DOHH2 (cell line): ENCODE measurements at regions not wholly inside any gene's neighbourhood (a gene's known extent, or its start where the extent isn't known, plus 50 kb on each side); places are given as distances from the start of the nearest gene placed in this dataset.
"Not testable (repeated sequence)": the region's sequence is repeated elsewhere in the genome, so short reads cannot be mapped to it uniquely, and the experiment has no call there.

Experiments
- H3F3A ChIP-seq: fragments of 200-600 bp; sonication (generic), shearing (Covaris generic); 2 replicates; pipeline ENCODE4 v1.6.0; 2016; ENCODE audit warnings: antibody characterized with exemption, mild to moderate bottlenecking; ENCODE audit not compliant: control insufficient read depth, insufficient read depth
- H3K27ac ChIP-seq: fragments of 200-600 bp; sonication (generic); 2 replicates; pipeline ENCODE4 v1.5.1; 2014; ENCODE audit warnings: low read depth, mild to moderate bottlenecking, low read length, moderate library complexity
- H3K27me3 ChIP-seq: fragments of 200-600 bp; sonication (generic); 2 replicates; pipeline ENCODE4 v1.6.1; 2014; ENCODE audit warnings: mild to moderate bottlenecking, low read length, mixed read lengths; ENCODE audit not compliant: control insufficient read depth
- H3K36me3 ChIP-seq: fragments of 200-600 bp; sonication (generic); 2 replicates; pipeline ENCODE4 v1.6.1; 2014; ENCODE audit warnings: mild to moderate bottlenecking, low read length, moderate library complexity, mixed read lengths; ENCODE audit not compliant: control insufficient read depth
- H3K4me1 ChIP-seq: fragments of 200-600 bp; sonication (generic); 2 replicates; pipeline ENCODE4 v1.6.1; 2014; ENCODE audit warnings: mild to moderate bottlenecking, low read length, mixed read lengths; ENCODE audit not compliant: control insufficient read depth
- H3K4me2 ChIP-seq: fragments of 200-600 bp; sonication (generic); 2 replicates; pipeline ENCODE4 v1.6.0; 2014; ENCODE audit warnings: mild to moderate bottlenecking, low read length, moderate library complexity
- H3K4me3 ChIP-seq: fragments of 200-600 bp; sonication (generic); 2 replicates; pipeline ENCODE4 v1.5.1; 2014; ENCODE audit warnings: mild to moderate bottlenecking, low read length, mixed read lengths
- H3K79me2 ChIP-seq: fragments of 200-600 bp; sonication (generic); 2 replicates; pipeline ENCODE4 v1.6.1; 2014; ENCODE audit warnings: mild to moderate bottlenecking, low read length, mixed read lengths; ENCODE audit not compliant: control insufficient read depth
- H3K9me2 ChIP-seq: fragments of 200-600 bp; sonication (generic); replicated peaks from 2 replicates; pipeline ENCODE4 v1.6.1; 2014; ENCODE audit warnings: mild to moderate bottlenecking, low read length, mixed read lengths; ENCODE audit not compliant: control insufficient read depth
- H3K9me3 ChIP-seq: fragments of 200-600 bp; sonication (generic); 2 replicates; pipeline ENCODE4 v1.6.1; 2014; ENCODE audit warnings: antibody characterized with exemption, low read length, mixed read lengths; ENCODE audit not compliant: control insufficient read depth, insufficient read depth
- H4K20me1 ChIP-seq: fragments of 200-600 bp; sonication (generic); 2 replicates; pipeline ENCODE4 v1.6.0; 2014; ENCODE audit warnings: low read depth, mild to moderate bottlenecking, antibody characterized with exemption, low read length, moderate library complexity; ENCODE audit not compliant: control insufficient read depth, insufficient read depth
- EZH2phosphoT487 ChIP-seq: fragments of 200-600 bp; sonication (generic); IDR thresholded peaks from 2 replicates; pipeline ENCODE4 v1.6.1; 2017; ENCODE audit warnings: borderline replicate concordance, mild to moderate bottlenecking, antibody characterized with exemption, low read length, moderate library complexity, mixed read lengths
- TF ChIP-seq, protein P1 (sequence below): fragments of 200-600 bp; sonication (generic); IDR thresholded peaks from one replicate; pipeline ENCODE4 v1.5.1; 2014; ENCODE audit warnings: antibody characterized with exemption, mild to moderate bottlenecking, low read depth, low read length; ENCODE audit not compliant: poor library complexity, severe bottlenecking

DNA sequence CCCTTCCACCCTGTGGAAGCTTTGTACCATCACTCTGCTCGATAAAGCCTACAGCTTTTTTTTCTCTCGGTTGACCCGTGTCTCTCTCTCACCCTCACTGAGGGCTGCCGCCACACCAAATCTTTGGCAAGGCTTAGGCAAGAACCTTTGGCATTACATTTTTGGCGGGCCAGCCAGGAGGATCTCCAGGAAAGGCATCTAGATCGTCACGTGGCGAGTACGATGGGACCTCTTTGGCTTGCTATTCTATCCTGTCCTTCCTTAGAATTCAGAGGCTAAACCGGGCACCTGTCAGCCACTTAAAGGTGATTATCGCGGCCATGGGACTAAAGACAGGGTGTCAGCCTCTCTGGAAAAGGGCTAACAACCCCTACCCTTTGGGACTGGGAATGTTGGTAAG, 96.2 kb downstream of the UGT2B28 start:
- no peaks in the 10 kb centered on the region for H3K27me3 ChIP-seq
- no peaks in the 10 kb centered on the region for H3K79me2 ChIP-seq
- H3F3A ChIP-seq: no peaks in the 10 kb centered on the region
- H3K36me3 ChIP-seq: no peaks in the 10 kb centered on the region
- H3K9me2 ChIP-seq: no peaks in the 10 kb centered on the region
- no peaks in the 10 kb centered on the region for H4K20me1 ChIP-seq
- TF ChIP-seq, protein P1, sequence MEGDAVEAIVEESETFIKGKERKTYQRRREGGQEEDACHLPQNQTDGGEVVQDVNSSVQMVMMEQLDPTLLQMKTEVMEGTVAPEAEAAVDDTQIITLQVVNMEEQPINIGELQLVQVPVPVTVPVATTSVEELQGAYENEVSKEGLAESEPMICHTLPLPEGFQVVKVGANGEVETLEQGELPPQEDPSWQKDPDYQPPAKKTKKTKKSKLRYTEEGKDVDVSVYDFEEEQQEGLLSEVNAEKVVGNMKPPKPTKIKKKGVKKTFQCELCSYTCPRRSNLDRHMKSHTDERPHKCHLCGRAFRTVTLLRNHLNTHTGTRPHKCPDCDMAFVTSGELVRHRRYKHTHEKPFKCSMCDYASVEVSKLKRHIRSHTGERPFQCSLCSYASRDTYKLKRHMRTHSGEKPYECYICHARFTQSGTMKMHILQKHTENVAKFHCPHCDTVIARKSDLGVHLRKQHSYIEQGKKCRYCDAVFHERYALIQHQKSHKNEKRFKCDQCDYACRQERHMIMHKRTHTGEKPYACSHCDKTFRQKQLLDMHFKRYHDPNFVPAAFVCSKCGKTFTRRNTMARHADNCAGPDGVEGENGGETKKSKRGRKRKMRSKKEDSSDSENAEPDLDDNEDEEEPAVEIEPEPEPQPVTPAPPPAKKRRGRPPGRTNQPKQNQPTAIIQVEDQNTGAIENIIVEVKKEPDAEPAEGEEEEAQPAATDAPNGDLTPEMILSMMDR: no peak
- TF ChIP-seq EZH2phosphoT487: no peak
- H3K27ac ChIP-seq: no peak overlapping the region
- H3K4me3 ChIP-seq: no peak overlapping the region
- H3K4me1 ChIP-seq: no peaks in the 10 kb centered on the region
- H3K4me2 ChIP-seq: no peak overlapping the region
- no peaks in the 10 kb centered on the region for H3K9me3 ChIP-seq

DNA sequence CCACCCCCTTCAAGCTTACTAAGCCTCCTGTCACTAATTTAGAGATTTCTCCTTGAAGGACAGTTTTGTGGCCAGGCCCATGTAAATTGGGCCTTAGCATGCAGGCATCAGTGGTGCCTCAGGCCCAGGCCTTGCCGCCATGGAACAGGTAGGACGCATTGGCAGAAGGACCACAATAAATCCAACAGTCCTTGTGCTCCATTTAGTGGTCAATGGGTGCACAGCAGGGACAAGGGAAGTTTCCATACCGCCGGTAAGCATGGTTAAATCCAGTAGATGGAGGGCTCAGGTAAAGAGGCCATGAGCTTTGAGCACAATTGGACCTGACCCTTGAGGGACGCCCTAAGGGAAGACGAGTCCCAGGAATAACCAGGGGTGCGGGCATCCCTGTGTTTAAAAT, 97.3 kb downstream of the UGT2B28 start:
- TF ChIP-seq, protein P1: no peak
- TF ChIP-seq EZH2phosphoT487: no peak
- Histone ChIP-seq H3K4me1 (no peaks in the 10 kb centered on the region), H3K79me2 (no peaks in the 10 kb centered on the region)

DNA sequence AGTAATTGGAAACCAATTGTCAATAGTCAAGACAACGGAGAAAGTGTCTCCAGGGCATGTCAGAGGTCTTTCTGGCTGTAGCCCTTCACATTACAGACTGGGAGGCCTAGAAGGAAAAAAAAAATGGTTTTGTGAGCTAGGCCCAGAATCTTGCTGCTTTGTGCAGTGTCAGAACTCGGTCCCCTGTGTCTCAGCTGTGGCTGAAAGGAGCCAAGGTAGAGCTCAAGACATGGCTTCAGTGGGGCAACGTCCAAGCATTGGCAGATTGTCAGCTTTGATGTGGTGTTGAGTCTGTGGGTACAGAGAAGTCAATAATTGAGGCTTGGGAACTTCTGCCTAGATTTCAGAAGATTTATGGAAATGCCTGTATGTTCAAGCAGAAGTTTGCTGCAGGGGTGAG, 103.0 kb downstream of the UGT2B28 start:
- Histone ChIP-seq H3K4me1 (no peaks in the 10 kb centered on the region), H4K20me1 (no peaks in the 10 kb centered on the region), H3K4me2 (no peak overlapping the region), H3K79me2 (no peaks in the 10 kb centered on the region), H3K27ac (no peak overlapping the region), H3K9me3 (no peaks in the 10 kb centered on the region), H3K27me3 (no peaks in the 10 kb centered on the region), H3K9me2 (no peaks in the 10 kb centered on the region), H3K4me3 (no peak overlapping the region), H3F3A (no peaks in the 10 kb centered on the region), H3K36me3 (no peaks in the 10 kb centered on the region)
- TF ChIP-seq EZH2phosphoT487: no peak
- TF ChIP-seq, protein P1: no peak

More for the DNA sequence above, 97.3 kb downstream of the UGT2B28 start:
- no peaks in the 10 kb centered on the region for H4K20me1 ChIP-seq
- no peak overlapping the region for H3K4me2 ChIP-seq
- H3K4me3 ChIP-seq: no peak overlapping the region
- H3K36me3 ChIP-seq: no peaks in the 10 kb centered on the region
- H3K9me3 ChIP-seq: no peaks in the 10 kb centered on the region
- H3K9me2 ChIP-seq: no peaks in the 10 kb centered on the region
- H3F3A ChIP-seq: no peaks in the 10 kb centered on the region
- H3K27ac ChIP-seq: no peak overlapping the region
- H3K27me3 ChIP-seq: no peaks in the 10 kb centered on the region

DNA sequence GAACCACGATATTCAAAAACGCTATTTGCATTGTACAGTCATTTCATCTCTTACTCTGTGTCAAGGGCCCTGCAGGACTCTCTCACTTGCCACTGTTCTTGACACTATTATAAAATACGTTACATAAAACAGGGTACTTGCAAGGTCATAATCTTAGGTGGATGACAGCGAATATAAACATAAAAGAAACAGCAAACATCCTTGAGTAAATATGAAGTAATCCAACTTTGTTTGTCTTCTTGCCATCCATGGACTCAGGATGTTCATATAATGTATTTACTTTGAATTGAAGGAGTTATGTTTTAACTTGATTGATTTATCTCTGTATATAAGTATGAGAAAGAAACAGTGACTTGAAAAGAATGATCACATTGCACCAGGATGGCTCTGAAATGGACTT, 106.6 kb downstream of the UGT2B4 start:
- H4K20me1 ChIP-seq, H3K79me2 ChIP-seq, H3K27ac ChIP-seq, H3K4me1 ChIP-seq, H3K4me3 ChIP-seq, H3K27me3 ChIP-seq, H3K4me2 ChIP-seq, H3K36me3 ChIP-seq, H3K9me2 ChIP-seq, H3F3A ChIP-seq, H3K9me3 ChIP-seq: not testable (repeated sequence)
